H1 (cell line): ENCODE measurements at regions not wholly inside any gene's neighbourhood (a gene's known extent, or its start where the extent isn't known, plus 50 kb on each side); places are given as distances from the start of the nearest gene placed in this dataset.

Experiments used
- CBX5 ChIP-seq: fragments of 300-800, 300-1000 bp; sonication (generic); IDR thresholded peaks from 2 replicates; pipeline ENCODE4 v1.7.1; 2016; ENCODE audit warnings: antibody characterized with exemption, low read length, low read depth
- CEBPB ChIP-seq: IDR thresholded peaks from 2 replicates; pipeline ENCODE4 v1.6.1; 2012; ENCODE audit warnings: low read depth, low read length
- CHD7 ChIP-seq: fragments of 300-600 bp; sonication (generic); IDR thresholded peaks from 2 replicates; pipeline ENCODE4 v1.7.1; 2012; ENCODE audit warnings: low read length, moderate library complexity, mild to moderate bottlenecking, inconsistent platforms; ENCODE audit not compliant: insufficient replicate concordance
- SUZ12 ChIP-seq: fragments of 200-600 bp; sonication (generic); IDR thresholded peaks from 2 replicates; pipeline ENCODE4 v1.6.1; 2012; ENCODE audit warnings: mild to moderate bottlenecking, inconsistent platforms, low read length, moderate library complexity, mixed read lengths

GRCh38 chr5:135106610-135107471 is 72.8 kb upstream of the PITX1 start (continued):
- TF ChIP-seq CHD7: no peak
- TF ChIP-seq CBX5: no peak
- no peak for TF ChIP-seq CEBPB
- TF ChIP-seq SUZ12: no peak
